Left forelimb (tissue), 1 donor: ENCODE measurements at regions not wholly inside any gene's neighbourhood (a gene's known extent, or its start where the extent isn't known, plus 50 kb on each side); places are given as distances from the start of the nearest gene placed in this dataset.

Experiments used
- DNase-seq: peaks from one replicate; pipeline ENCODE4 v3.0.0-alpha.2; 2018; ENCODE audit warnings: low spot score

- no peak for DNase-seq
These were observed 416.2 kb downstream of the IRS1 start for GRCh38 chr2:226383461-226383860.

GRCh38 chr2:226380679-226381078, 418.9 kb downstream of the IRS1 start:
- no peak for DNase-seq

GRCh38 chr2:226378753-226379705, 420.6 kb downstream of the IRS1 start:
- DNase-seq, result no peak

- DNase-seq, result no peak
These were observed 423.0 kb downstream of the IRS1 start for GRCh38 chr2:226376516-226377180.

- DNase-seq, result no peak
These were observed 432.7 kb downstream of the IRS1 start for GRCh38 chr2:226366920-226367319.

GRCh38 chr2:226364217-226364616, 435.4 kb downstream of the IRS1 start:
- DNase-seq, result no peak

- DNase-seq, result no peak
These were observed 436.6 kb downstream of the IRS1 start for GRCh38 chr2:226362980-226363379.

- no peak for DNase-seq
These were observed 439.0 kb downstream of the IRS1 start for GRCh38 chr2:226360658-226361057.

GRCh38 chr2:226358688-226359087, 440.9 kb downstream of the IRS1 start:
- DNase-seq, result no peak

GRCh38 chr2:226357816-226358215, 441.8 kb downstream of the IRS1 start:
- DNase-seq, result no peak

- no peak for DNase-seq
These were observed 444.0 kb downstream of the IRS1 start for GRCh38 chr2:226355600-226355999.

GRCh38 chr2:226354434-226354833, 445.2 kb downstream of the IRS1 start:
- no peak for DNase-seq

GRCh38 chr2:226352941-226353560, 446.6 kb downstream of the IRS1 start:
- no peak for DNase-seq

GRCh38 chr2:226351711-226352110, 447.9 kb downstream of the IRS1 start:
- DNase-seq, result no peak

- DNase-seq, result no peak
These were observed 460.0 kb downstream of the IRS1 start for GRCh38 chr2:226339616-226340015.

GRCh38 chr2:226338825-226339224, 460.8 kb downstream of the IRS1 start:
- no peak for DNase-seq

GRCh38 chr2:226337941-226338600, 461.5 kb downstream of the IRS1 start:
- no peak for DNase-seq

GRCh38 chr2:226336283-226336682, 463.3 kb downstream of the IRS1 start:
- no peak for DNase-seq

GRCh38 chr2:226334981-226335720, 464.5 kb downstream of the IRS1 start:
- DNase-seq, result no peak

GRCh38 chr2:226333388-226333787, 466.2 kb downstream of the IRS1 start:
- DNase-seq, result no peak

GRCh38 chr2:226330206-226330605, 469.4 kb downstream of the IRS1 start:
- no peak for DNase-seq

GRCh38 chr2:226329180-226329579, 470.4 kb downstream of the IRS1 start:
- DNase-seq, result no peak
